Left ventricle myocardium superior (tissue), 1 donor: ENCODE measurements at regions not wholly inside any gene's neighbourhood (a gene's known extent, or its start where the extent isn't known, plus 50 kb on each side); places are given as distances from the start of the nearest gene placed in this dataset.
"Not testable (repeated sequence)": the region's sequence is repeated elsewhere in the genome, so short reads cannot be mapped to it uniquely, and the experiment has no call there.

Experiments
- ATAC-seq: fragments of 200-7000 bp; cut with Tn5 transposase; one replicate; pipeline ENCODE4 v1.9.1; 2020; ENCODE audit warnings: mild to moderate bottlenecking, moderate library complexity
- DNase-seq: peaks from one replicate; pipeline ENCODE4 v3.0.0-alpha.2; 2020
- intact Hi-C: fragments of 100-400 bp; cut with micrococcal nuclease; formaldehyde crosslinking; loops from one replicate; pipeline ENCODE4 v1.11.0; 2022
- donor health status: DM: no; HTN: yes; CAD: no; lungs with severe emphysema.

DNA sequence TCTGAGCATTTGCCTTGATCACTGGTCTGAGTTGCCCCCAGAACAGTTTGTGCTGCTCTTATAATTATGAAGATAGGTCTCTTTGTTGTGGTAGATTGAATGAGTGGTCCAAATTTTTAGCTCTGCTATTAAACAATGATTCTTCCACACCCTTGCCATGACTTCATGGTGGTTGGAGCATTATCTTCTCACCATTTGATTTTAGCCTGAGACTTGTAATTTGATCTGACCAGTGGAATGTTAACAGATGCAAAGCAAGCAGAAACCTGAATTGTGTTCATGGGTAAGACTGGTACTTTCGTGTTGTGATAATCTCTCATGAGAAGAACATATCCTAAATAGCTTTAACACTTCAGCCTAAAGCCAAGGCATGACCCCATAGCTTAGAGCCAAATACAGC, 139.1 kb downstream of the TFPI2 start:
- intact Hi-C loops: no loop called here
- ATAC-seq: no peak

GRCh38 chr7:93750986-93751385, 139.6 kb downstream of the TFPI2 start:
- ATAC-seq (no peak), DNase-seq (no peak)
- intact Hi-C loops: no loop called here

More for the DNA sequence above, 139.1 kb downstream of the TFPI2 start:
- no peak for DNase-seq

DNA sequence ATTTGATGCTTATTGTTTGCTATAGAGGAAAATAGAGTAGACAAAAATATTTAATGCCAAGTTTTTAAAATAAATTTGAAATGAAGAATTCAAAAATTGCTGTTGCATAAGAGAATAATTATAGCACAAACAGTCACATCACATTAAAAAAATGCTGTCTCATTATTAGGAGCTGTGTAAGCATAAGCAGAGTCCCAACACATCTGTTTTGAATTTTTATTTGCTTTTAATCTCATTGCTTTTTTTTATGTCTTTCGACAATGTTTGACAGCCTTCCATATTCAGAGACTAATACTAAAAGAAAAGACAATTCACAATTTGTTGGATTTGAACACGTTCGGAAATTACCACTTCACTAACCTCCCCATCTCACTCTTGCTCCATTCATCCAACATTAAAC, 143.5 kb downstream of the TFPI2 start:
- DNase-seq (no peak), ATAC-seq (no peak)
- intact Hi-C loops: no loop called here

GRCh38 chr7:93739424-93739823, 151.1 kb downstream of the TFPI2 start:
- intact Hi-C loops: no loop called here
- ATAC-seq (no peak), DNase-seq (no peak)

DNA sequence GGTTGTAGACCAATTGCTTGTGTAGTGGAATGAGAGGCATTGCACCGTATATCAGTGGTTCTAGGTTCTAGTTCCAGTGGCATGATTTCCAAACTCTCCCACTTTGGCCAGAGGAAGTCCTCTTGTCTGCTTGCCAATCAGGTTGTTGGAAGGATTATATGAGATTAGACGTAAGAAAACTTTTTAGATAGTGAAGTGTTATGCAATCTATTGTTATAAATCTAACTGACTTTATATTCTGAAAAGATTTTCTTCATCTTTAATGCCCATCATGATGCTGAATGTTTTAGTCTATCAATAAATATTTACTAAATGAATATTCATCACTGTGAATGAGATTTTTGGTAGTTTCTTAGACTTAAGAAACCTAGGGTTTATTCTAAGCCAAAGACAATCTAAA, 152.6 kb downstream of the TFPI2 start:
- ATAC-seq (no peak), DNase-seq (no peak)
- intact Hi-C loops: no loop called here

DNA sequence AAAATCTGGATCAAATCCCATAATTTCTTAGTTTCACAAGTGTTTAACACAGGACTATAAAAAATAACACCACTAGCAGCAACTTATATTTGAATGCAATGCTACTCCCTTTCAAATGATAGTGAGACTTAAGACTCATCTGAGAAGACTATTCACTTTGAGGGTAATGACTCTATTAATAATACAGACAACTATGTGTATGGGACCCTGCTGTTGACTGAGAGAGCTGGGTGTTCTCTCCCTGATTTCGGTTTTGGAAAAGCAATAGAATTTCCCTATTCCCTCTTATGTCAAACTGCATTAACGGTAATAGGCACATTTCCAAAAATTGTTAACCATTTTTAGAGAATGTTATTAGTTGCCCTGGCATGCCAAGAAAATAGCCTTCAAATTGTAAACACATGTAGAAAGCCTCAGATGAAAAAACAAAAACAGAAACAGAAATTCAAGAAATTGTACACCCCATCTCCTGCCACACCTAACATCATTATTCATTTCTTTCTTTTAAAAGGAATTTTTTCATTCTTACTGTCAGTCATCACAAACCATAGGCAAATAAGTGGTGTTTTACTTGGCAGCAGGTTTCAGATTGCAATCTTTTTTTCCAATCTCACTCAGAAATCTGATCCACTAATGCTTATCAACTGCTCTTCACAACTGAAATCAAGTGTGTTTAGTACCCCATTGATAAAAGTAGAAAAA, 153.7 kb downstream of the TFPI2 start:
- intact Hi-C loops: no loop called here
- ATAC-seq: no peak

DNA sequence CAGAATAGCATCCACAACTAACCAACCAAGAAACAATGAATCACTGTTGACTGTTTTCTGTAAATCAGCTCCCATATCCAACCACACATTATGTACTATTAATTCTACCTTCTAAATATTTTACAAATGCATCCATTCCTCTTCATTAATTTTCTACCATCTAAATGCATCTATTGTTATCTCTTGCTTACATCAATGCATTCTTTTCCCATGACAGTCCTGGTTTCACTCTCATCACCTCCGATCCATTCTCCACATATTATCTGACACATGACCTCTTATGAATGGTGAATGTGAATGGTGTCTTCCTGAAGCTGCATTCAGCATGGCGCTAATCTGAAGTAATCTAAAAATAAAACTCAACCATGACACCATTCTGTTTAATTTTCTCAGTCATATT, 153.8 kb upstream of the CALCR start:
- no peak for ATAC-seq
- no peak for DNase-seq
- intact Hi-C loops: no loop called here

More for the DNA sequence above, 153.7 kb downstream of the TFPI2 start:
- DNase-seq: no peak

- no peak for ATAC-seq
- intact Hi-C loops: no loop called here
- no peak for DNase-seq
These were observed 151.4 kb upstream of the CALCR start for GRCh38 chr7:93725954-93726353.

GRCh38 chr7:93723424-93724124, 149.1 kb upstream of the CALCR start:
- no peak for ATAC-seq
- DNase-seq: no peak
- intact Hi-C loops: no loop called here

DNA sequence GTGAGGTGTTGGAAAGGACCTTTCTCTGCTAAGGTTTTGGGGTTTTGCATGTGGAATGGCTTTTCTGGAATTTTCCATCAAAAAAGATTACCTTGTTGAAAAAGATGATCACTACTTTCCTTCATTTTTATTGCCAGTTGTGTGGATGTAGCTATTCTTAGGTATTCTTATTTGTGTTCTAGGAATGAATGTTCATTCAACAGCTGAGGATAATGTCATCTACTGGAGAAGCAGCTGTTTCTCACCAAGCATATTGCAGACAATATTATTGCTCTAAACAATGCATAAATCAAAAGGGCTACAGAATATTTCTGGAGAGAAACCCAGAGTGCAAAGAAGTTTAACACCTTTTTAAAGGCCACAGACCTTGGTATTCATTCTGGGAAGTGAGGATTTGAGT, 145.6 kb upstream of the CALCR start:
- no peak for DNase-seq

DNA sequence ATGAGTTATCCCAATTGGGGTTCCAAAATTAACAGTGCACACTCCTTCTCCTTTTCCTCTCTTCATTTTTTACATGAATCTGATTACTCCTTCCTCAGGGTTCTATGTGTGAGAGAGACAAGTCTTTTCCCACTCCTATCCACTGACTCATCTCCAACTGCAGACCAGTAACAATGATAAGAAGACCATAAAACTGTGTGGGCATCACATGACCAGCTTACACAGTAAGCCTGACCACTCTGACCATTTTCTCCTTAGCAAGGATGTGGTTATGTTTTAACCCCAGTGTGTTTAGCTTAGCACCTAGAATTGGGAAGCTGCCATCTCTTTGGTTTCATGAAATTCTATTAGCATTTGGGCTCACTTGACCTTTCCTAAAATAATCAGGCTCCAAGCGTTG, 145.0 kb upstream of the CALCR start:
- ATAC-seq: no peak
- no peak for DNase-seq
- intact Hi-C loops: no loop called here

More for the DNA sequence above, 145.6 kb upstream of the CALCR start:
- ATAC-seq: no peak
- intact Hi-C loops: no loop called here

DNA sequence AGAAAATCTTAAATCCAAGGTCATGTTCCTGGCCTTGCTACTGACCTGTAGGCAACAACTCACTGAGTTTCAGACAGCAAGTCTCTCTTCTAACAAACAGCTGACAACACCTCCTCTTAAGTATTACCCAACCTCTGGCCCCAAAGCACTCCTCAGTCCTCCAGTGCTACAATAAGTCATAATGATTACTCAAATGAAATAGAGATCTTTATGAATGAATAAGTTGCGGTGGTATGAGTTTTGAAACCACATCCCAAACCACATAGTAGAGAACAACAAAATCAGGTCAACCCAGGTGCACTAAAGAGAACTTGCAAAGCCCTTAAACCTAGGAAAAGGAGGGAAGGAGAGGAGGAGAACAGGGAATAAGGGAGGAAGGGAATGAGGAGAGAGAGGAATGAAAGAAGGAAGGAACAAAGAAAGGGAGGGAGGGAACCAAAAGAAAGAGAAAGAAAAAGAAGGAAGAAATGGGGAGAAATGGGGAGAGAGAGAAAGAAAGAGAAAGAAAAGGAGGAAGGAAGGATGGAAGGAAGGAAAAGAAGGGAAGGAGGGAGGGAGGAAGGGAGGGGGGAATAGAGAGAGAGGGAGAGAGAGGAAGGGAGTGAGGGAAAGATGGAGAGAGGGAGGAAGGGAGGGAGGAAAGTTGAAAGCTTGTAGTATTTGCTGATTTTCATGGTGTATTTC, 142.8 kb upstream of the CALCR start:
- DNase-seq (no peak), ATAC-seq (no peak)
- intact Hi-C loops: no loop called here

DNA sequence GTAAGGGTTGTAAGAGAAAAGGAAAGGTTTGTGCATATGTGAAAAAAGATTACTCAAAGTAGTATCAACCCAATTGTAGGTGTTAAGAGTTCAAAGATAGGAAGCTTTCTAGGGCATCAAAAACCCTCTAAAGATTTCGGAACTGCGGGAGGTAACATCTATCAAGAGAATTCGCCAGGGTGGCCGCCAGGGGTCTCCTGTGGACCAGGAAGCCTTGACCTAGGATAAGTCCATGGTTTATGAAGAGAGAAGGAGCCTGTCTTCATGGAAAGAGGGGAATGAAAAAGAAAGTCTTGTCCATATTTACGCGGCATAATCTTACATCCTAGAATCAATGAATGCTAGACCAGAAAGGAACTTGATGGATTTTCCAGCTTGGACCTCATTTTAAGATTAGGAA, 140.7 kb upstream of the CALCR start:
- ATAC-seq (peak; percentile 41), DNase-seq (peak; percentile 64)
- intact Hi-C loops: no loop called here

DNA sequence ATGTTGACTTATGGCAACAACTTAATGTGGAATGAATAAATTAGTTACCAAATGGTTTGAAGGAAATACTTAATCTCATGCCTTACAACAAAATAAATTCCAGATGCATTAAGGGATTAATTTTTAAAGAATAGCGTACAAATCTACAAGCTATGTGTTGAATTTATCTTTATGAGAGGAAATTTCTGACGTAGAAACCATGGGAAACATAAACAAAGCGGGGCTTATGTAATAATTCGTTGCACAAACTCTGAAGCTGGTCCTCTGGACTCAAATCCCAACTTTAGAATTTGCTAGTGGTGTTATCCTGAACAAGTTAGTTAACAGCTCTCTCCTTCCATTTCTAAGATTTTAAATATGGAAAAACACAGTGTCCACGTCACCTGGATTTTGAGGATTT, 137.4 kb upstream of the CALCR start:
- ATAC-seq (no peak), DNase-seq (no peak)
- intact Hi-C loops: no loop called here

GRCh38 chr7:93708255-93708654, 133.7 kb upstream of the CALCR start:
- DNase-seq, intact Hi-C loops, ATAC-seq: not testable (repeated sequence)

GRCh38 chr7:93707249-93707648, 132.7 kb upstream of the CALCR start:
- DNase-seq: no peak
- no peak for ATAC-seq
- intact Hi-C loops: no loop called here

- ATAC-seq, intact Hi-C loops, DNase-seq: not testable (repeated sequence)
These were observed 131.6 kb upstream of the CALCR start for GRCh38 chr7:93706162-93706561.

GRCh38 chr7:93704217-93704616, 129.7 kb upstream of the CALCR start:
- intact Hi-C loops: no loop called here
- ATAC-seq: no peak
- no peak for DNase-seq

DNA sequence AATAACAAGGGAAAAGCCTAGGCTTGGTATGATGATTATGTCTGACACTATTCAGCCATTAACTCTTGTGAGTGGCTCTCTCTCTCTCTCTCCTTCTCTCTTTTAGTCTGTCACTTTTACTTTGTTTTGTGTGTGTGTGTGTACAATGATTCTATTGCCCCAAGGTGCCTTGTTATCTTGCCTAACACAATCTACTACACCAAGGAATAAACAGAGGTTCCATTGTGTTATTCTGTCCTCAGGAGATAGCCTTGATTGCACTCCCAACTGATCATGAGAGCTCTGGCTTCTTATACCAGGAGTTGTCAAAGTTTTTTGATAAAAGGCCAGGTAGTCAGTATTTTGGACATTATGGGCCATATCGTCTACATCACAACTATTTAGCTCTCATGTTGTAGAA, 123.4 kb upstream of the CALCR start:
- intact Hi-C loops: no loop called here
- ATAC-seq (no peak), DNase-seq (no peak)

- no peak for DNase-seq
- no peak for ATAC-seq
- intact Hi-C loops: no loop called here
These were observed 119.3 kb upstream of the CALCR start for GRCh38 chr7:93693796-93694195.
